NCI-H524 treated with DMSO at 0.1 percent for 48 hours (cell line): ENCODE measurements at regions not wholly inside any gene's neighbourhood (a gene's known extent, or its start where the extent isn't known, plus 50 kb on each side); places are given as distances from the start of the nearest gene placed in this dataset.

Experiments used
- DNase-seq: peaks from one replicate; lab custom pipeline; 2025; lab: John Stamatoyannopoulos, UW

DNA sequence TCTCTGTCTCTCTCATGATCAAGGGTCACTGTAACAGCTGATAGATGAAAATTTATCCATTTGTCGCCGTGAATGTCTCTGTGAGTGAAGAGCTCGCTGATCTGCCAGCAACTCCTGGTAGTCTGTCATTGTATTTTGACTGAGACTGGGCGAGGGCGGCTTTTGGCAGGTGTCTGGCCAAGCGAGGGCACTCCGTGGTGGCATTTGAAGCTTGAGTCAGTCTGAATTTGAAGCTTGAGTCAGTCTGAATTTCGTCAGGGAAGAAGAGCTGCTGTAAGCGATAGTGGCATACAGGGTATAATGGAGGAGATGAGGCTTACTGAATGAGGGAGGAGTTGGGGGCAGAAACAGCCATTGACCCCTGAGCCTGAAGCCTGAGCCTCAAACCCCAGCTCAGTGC, 56.8 kb upstream of the FAM181A start:
- no peak for DNase-seq

DNA sequence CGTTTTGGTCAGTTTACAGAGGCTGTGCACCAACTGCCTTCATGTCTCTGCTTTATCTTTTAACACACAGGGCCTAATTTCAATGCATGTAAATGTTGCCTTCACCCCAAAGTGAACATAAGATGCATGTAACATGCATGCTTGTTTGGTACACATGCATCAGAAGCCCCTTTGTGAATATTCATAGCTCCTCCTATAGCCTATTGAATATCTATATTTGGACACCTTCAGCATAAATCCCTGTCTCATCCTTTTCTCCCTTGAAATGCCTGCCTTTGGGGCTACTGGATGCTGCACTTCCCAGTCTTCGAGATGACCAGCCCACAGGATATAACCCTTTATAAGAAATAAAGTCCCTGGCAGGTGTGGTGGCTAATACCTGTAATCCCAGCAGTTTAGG, 57.7 kb upstream of the FAM181A start:
- no peak for DNase-seq

- no peak for DNase-seq
These were observed 59.0 kb upstream of the FAM181A start for GRCh38 chr14:93868165-93868564.

DNA sequence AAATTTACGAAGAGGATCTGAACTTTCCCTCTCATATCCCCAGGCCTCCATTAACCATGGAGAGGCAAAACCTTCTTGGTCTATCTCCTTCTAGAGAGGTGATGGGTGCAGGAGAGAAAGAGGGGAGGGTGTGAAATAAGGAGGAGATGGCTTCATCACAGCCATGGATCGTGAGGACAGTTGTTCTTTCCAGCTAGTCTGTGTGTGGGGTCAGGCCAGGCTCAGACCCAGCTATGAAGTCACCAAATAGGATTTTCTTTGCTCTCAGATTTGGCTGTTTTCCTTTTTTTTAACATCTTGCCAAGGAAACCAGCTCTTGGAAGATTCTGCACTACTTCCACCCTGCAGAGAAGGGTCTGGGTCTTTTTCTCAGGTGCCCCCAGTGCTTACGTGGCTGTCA, 64.9 kb upstream of the FAM181A start:
- no peak for DNase-seq

DNA sequence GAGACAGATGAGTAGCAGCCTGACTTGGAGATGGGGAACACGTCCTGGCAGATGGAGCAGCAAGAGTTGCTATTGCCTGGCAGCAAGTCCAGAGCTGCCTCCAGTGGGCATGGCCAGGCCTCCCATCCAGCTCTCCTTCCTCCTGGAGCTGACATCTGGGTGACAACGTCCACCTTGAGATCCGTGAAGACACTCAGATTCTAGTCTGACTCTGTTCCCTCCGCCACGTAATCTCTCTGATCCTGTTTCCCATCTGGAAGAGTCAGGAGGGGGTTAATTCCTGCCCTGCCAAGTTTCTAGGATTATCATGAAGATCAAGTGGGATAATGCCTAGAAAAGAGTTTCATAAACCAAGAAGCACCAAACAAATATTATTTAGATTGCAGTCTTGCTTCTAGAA, 65.3 kb upstream of the FAM181A start:
- DNase-seq, result peak; percentile 80

DNA sequence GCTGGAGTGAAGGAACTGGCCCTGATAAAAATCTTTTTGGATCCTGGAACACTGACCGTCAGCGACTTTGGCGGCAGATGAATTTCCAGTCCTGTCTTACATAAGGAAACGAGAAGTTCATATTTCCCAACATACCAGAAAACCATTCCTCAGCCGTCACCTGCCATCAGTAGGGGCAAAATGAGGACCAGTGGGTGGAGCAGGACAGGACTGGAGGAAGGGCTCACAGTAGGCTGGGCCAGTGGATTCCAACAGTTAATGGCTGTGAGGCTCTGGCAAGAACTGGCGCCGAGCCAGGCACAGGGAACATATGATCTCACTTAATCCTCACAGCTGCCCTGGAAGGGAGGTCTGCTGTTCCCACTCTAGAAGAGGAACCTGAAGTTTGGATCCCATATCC, 67.2 kb upstream of the FAM181A start:
- peak; percentile 41 for DNase-seq

DNA sequence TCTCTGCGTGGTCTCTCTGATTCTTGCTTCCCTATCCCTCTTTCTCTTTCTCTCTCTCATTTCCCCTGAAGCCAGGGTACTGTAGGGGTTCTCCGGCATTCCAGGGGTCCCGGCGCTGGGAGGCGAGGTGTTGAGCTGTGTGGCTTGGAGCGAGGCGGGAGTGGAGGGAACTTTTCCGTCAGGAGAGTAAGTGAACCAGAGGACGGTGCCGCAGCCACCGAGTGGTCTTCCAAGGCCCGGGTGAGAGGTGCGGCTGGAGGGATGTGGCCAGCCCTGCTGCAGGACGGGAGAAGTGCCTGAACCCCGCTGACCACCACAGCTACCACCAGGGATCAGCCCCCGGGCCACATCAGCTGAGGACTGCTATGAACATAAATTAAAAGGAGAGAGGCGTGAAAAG, 68.2 kb upstream of the FAM181A start:
- DNase-seq, result no peak

DNA sequence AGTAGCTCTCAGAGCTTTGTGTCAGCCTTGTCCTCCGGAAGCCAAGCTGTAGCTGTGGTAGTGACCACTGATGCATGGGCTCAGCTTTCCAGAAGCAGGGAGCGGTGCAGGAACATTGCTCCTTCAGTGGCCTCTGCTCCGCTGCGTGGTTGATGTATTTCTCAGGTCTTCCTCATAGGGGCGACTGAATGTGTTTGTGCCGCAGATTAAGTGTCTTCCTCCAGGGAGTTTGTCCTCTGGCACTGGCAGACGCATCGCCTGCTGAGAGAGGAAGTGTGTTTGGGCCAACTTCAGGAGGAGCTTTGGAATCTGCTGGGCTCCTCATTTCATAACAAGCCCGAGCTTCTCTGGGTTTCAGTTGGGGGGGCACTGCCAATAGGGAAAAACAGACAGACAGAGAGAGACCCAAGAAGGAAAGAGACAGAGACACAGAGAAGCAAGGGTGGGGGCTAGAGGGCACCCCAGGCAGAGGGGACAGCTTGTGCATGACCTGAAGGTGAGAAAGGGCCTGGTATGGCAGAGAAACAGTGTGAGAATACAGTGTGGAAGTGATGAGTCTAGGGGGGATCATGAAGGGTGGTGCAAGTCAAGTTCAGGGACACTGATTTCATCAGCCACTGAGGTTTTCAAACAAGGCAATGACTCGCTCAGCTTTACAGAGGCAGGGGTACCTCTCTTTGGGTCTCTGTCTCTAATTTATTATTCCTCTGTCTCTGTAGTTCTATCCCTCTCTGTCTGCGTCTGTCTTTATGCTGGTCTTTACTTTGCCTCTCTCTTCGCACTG, 69.4 kb upstream of the PRIMA1 start:
- peak; percentile 73 for DNase-seq

DNA sequence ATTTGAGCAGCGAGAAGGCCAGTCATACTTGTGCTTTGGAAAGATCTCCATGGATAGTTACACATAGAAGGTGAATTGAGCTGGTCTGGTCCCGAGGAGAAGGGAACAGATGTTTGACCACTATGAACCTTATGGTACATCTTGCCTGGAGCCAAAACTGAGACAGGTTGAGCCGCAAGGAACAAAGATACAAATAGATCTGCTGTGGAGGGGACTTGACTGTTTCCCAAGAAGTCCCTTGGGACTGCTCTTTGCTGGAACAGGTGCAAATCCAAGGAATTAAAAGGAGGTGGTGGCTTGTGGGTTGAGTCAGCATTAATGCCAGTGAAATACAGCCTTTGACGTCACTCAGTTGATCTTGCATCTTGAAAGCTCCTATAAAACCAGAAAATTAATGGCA, 68.8 kb upstream of the PRIMA1 start:
- DNase-seq, result peak; percentile 99

DNA sequence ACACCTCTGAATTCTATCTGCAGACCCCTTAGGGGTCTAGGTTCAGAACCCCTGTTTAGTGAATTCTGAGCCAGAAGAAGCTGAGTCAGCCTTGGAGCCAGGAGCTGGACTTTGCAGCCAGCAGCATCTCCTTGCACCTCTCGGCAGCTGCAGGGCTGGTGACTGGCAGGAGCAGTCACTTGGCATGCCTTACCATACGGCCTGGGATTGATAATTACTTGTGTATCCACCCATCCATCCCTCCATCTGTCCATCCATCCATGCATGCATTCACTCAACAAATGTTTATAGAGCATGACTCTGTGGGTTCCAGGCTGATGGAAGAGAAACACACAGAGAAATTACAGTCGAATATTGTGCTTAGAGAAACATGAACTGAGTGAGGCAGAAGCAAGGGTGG, 67.5 kb upstream of the PRIMA1 start:
- peak; percentile 79 for DNase-seq

- no peak for DNase-seq
These were observed 59.2 kb upstream of the PRIMA1 start for GRCh38 chr14:93847473-93847872.

GRCh38 chr14:93838238-93838637, 50.0 kb upstream of the PRIMA1 start:
- no peak for DNase-seq
